HEK293 (cell line): ENCODE measurements at regions not wholly inside any gene's neighbourhood (a gene's known extent, or its start where the extent isn't known, plus 50 kb on each side); places are given as distances from the start of the nearest gene placed in this dataset.

Experiments used
- CTCF ChIA-PET: fragments of 350-600 bp; formaldehyde crosslinking; extraction: SDS; loops from one replicate; lab custom pipeline; 2021; ENCODE audit warnings: antibody characterized with exemption; lab: Yijun Ruan, JAX
- POLR2A ChIA-PET: fragments of 300-600 bp; formaldehyde crosslinking; extraction: SDS; loops from one replicate; lab custom pipeline; 2020; ENCODE audit warnings: antibody characterized with exemption, inconsistent platforms; lab: Yijun Ruan, JAX
- H3K27ac ChIP-seq: fragments of 200-500 bp; sonication (Bioruptor generic); 2 replicates; pipeline ENCODE4 v1.5.1; 2014; ENCODE audit warnings: low read depth, low read length, control low read depth, inconsistent platforms; ENCODE audit errors: extremely low read depth
- H3K36me3 ChIP-seq, 2 experiments: fragments of 200-500 bp in 1 of 2; sonication (Bioruptor generic) in 1 of 2; 1 replicate in 1 of 2; 2 replicates in 1 of 2; pipeline ENCODE4 v1.5.1; 2014 to 2017; ENCODE audit warnings: inconsistent platforms in 2 of 2, low read length in 2 of 2; ENCODE audit not compliant: control insufficient read depth in 2 of 2, insufficient read depth in 1 of 2
- H3K4me1 ChIP-seq: fragments of 200-500 bp; sonication (Bioruptor generic); 2 replicates; pipeline ENCODE4 v1.5.1; 2014; ENCODE audit warnings: mild to moderate bottlenecking, low read length, inconsistent platforms; ENCODE audit not compliant: control insufficient read depth, insufficient read depth
- H3K4me3 ChIP-seq: 2 replicates; pipeline ENCODE4 v1.5.1; 2011; ENCODE audit warnings: low read depth, mild to moderate bottlenecking, control low read depth, low read length, moderate library complexity
- H3K9me3 ChIP-seq: fragments of 200-500 bp; sonication (Bioruptor generic); 2 replicates; pipeline ENCODE4 v1.5.1; 2014; ENCODE audit warnings: low read depth, low read length, inconsistent platforms; ENCODE audit not compliant: control insufficient read depth, insufficient read depth
- BCL11A ChIP-seq: fragments of 450-650 bp; formaldehyde crosslinking; IDR thresholded peaks from 2 replicates; pipeline ENCODE4 v1.5.1; 2016; ENCODE audit warnings: low read depth, missing biosample characterization, missing genetic modification characterization
- BCL11B ChIP-seq: fragments of 450-650 bp; formaldehyde crosslinking; IDR thresholded peaks from 2 replicates; pipeline ENCODE4 v1.5.1; 2016; ENCODE audit warnings: low read depth, missing biosample characterization, missing genetic modification characterization
- EGR2 ChIP-seq: fragments of 450-650 bp; formaldehyde crosslinking; IDR thresholded peaks from 2 replicates; pipeline ENCODE4 v1.5.1; 2016; ENCODE audit warnings: low read depth, missing biosample characterization, missing genetic modification characterization
- GFI1B ChIP-seq: fragments of 450-650 bp; formaldehyde crosslinking; IDR thresholded peaks from 2 replicates; pipeline ENCODE4 v1.5.1; 2016; ENCODE audit warnings: missing biosample characterization, missing genetic modification characterization
- GLIS2 ChIP-seq: fragments of 450-650 bp; formaldehyde crosslinking; IDR thresholded peaks from 2 replicates; pipeline ENCODE4 v1.5.1; 2016; ENCODE audit warnings: missing biosample characterization, missing genetic modification characterization
- MYNN ChIP-seq: fragments of 450-650 bp; formaldehyde crosslinking; IDR thresholded peaks from 2 replicates; pipeline ENCODE4 v1.5.1; 2016; ENCODE audit warnings: missing biosample characterization, missing genetic modification characterization, borderline replicate concordance
- PBX3 ChIP-seq: sonication (generic); formaldehyde crosslinking; IDR thresholded peaks from 2 replicates; pipeline ENCODE4 v1.8.1; 2022; ENCODE audit warnings: mild to moderate bottlenecking, moderate library complexity, missing genetic modification reagents
- ZBTB44 ChIP-seq: fragments of 450-650 bp; IDR thresholded peaks from 2 replicates; pipeline ENCODE4 v1.5.1; 2018; ENCODE audit warnings: missing biosample characterization, mild to moderate bottlenecking, missing genetic modification characterization
- ZBTB8A ChIP-seq: fragments of 450-650 bp; formaldehyde crosslinking; IDR thresholded peaks from 2 replicates; pipeline ENCODE4 v1.5.1; 2016; ENCODE audit warnings: missing biosample characterization, missing genetic modification characterization
- ZFHX2 ChIP-seq: fragments of 450-650 bp; formaldehyde crosslinking; conservative IDR thresholded peaks from 2 replicates; pipeline ENCODE4 v1.5.1; 2016; ENCODE audit warnings: missing biosample characterization, missing genetic modification characterization
- ZNF10 ChIP-seq: fragments of 450-650 bp; formaldehyde crosslinking; IDR thresholded peaks from 2 replicates; pipeline ENCODE4 v1.5.1; 2017; ENCODE audit warnings: missing biosample characterization, missing genetic modification characterization
- ZNF112 ChIP-seq: fragments of 450-650 bp; formaldehyde crosslinking; IDR thresholded peaks from 2 replicates; pipeline ENCODE4 v1.5.0; 2017; ENCODE audit warnings: missing biosample characterization, missing genetic modification characterization
- ZNF157 ChIP-seq: fragments of 450-650 bp; formaldehyde crosslinking; IDR thresholded peaks from 2 replicates; pipeline ENCODE4 v1.5.1; 2016; ENCODE audit warnings: missing biosample characterization, missing genetic modification characterization
- ZNF169 ChIP-seq: fragments of 450-650 bp; formaldehyde crosslinking; IDR thresholded peaks from 2 replicates; pipeline ENCODE4 v1.5.1; 2016; ENCODE audit warnings: missing biosample characterization, missing genetic modification characterization
- ZNF174 ChIP-seq: fragments of 450-650 bp; formaldehyde crosslinking; IDR thresholded peaks from 2 replicates; pipeline ENCODE4 v1.5.0; 2017; ENCODE audit warnings: missing biosample characterization, mild to moderate bottlenecking, missing genetic modification characterization
- ZNF23 ChIP-seq: fragments of 450-650 bp; formaldehyde crosslinking; IDR thresholded peaks from 2 replicates; pipeline ENCODE4 v1.5.1; 2016; ENCODE audit warnings: missing biosample characterization, missing genetic modification characterization, borderline replicate concordance
- ZNF324 ChIP-seq: fragments of 450-650 bp; formaldehyde crosslinking; IDR thresholded peaks from 2 replicates; pipeline ENCODE4 v1.5.1; 2016; ENCODE audit warnings: missing biosample characterization, missing genetic modification characterization
- ZNF335 ChIP-seq: fragments of 450-650 bp; formaldehyde crosslinking; conservative IDR thresholded peaks from 2 replicates; pipeline ENCODE4 v1.5.1; 2016; ENCODE audit warnings: missing biosample characterization, missing genetic modification characterization
- ZNF48 ChIP-seq: fragments of 450-650 bp; formaldehyde crosslinking; IDR thresholded peaks from 2 replicates; pipeline ENCODE4 v1.5.1; 2016; ENCODE audit warnings: missing biosample characterization, missing genetic modification characterization
- ZNF514 ChIP-seq: fragments of 450-650 bp; formaldehyde crosslinking; IDR thresholded peaks from 2 replicates; pipeline ENCODE4 v1.5.1; 2016; ENCODE audit warnings: missing biosample characterization, missing genetic modification characterization
- ZNF518A ChIP-seq: fragments of 450-650 bp; formaldehyde crosslinking; conservative IDR thresholded peaks from 2 replicates; pipeline ENCODE4 v1.5.1; 2016; ENCODE audit warnings: low read depth, missing biosample characterization, missing genetic modification characterization
- ZNF521 ChIP-seq: fragments of 450-650 bp; formaldehyde crosslinking; IDR thresholded peaks from 2 replicates; pipeline ENCODE4 v1.5.1; 2017; ENCODE audit warnings: missing biosample characterization, mild to moderate bottlenecking, missing genetic modification characterization
- ZNF610 ChIP-seq: fragments of 450-650 bp; formaldehyde crosslinking; IDR thresholded peaks from 2 replicates; pipeline ENCODE4 v1.5.1; 2016; ENCODE audit warnings: missing biosample characterization, missing genetic modification characterization, borderline replicate concordance
- ZNF701 ChIP-seq: fragments of 450-650 bp; formaldehyde crosslinking; IDR thresholded peaks from 2 replicates; pipeline ENCODE4 v1.5.1; 2016; ENCODE audit warnings: missing biosample characterization, missing genetic modification characterization
- ZNF768 ChIP-seq: fragments of 450-650 bp; formaldehyde crosslinking; IDR thresholded peaks from 2 replicates; pipeline ENCODE4 v1.5.1; 2018; ENCODE audit warnings: missing biosample characterization, mild to moderate bottlenecking, missing genetic modification characterization

- H3K4me1 ChIP-seq, result peaks cover 22% of the 10 kb centered on the region
- no peak overlapping the region for H3K4me3 ChIP-seq
- POLR2A ChIA-PET, result no interaction called here
- CTCF ChIA-PET, result interaction anchor here (4.9 kb wide), 1 partner anchor 73 kb away, joined by 24 read pairs; no protein-coding TSS in a partner anchor
- 0 out of 2 replicates have a peak overlapping the region, but pooled peaks have one; percentile 27 for H3K27ac ChIP-seq
- peaks cover 5 to 26% of the 10 kb centered on the region in 2 experiments; a peak in 1 of 3 replicates for H3K36me3 ChIP-seq
- no peak for TF ChIP-seq ZBTB44
- TF ChIP-seq BCL11A, result peak; percentile 63; the same call in 1 of the 2 replicates
- TF ChIP-seq ZNF521 (tag by site-specific recombination), result no peak
- peak; percentile 13; the same call in 1 of the 2 replicates for TF ChIP-seq BCL11B (tag by site-specific recombination)
- TF ChIP-seq PBX3 (CRISPR knock-in tag), result no peak
- no peak for TF ChIP-seq ZNF174
- TF ChIP-seq ZNF518A (tag by site-specific recombination), result no peak
- TF ChIP-seq ZNF514 (tag by site-specific recombination), result no peak
- no peak for TF ChIP-seq MYNN (tag by site-specific recombination)
- peak; percentile 30 for TF ChIP-seq ZFHX2 (tag by site-specific recombination)
- no peak for TF ChIP-seq ZNF112 (tag by site-specific recombination)
- TF ChIP-seq ZNF23 (tag by site-specific recombination), result 0 out of 2 replicates have a peak, but pooled peaks have one; percentile 30
- TF ChIP-seq ZNF701 (tag by site-specific recombination), result no peak
- no peak for TF ChIP-seq GFI1B (tag by site-specific recombination)
- TF ChIP-seq GLIS2 (tag by site-specific recombination), result no peak
- 0 out of 2 replicates have a peak, but pooled peaks have one; percentile 9 for TF ChIP-seq ZNF324 (tag by site-specific recombination)
- TF ChIP-seq ZNF610 (tag by site-specific recombination), result no peak
- no peak for TF ChIP-seq ZNF157 (tag by site-specific recombination)
- TF ChIP-seq ZNF768, result no peak
- peak; percentile 67 for TF ChIP-seq ZNF335 (tag by site-specific recombination)
- TF ChIP-seq ZNF10, result no peak
- TF ChIP-seq EGR2 (tag by site-specific recombination), result peak; percentile 35; the same call in 1 of the 2 replicates
- no peak for TF ChIP-seq ZBTB8A (tag by site-specific recombination)
- no peak for TF ChIP-seq ZNF48 (tag by site-specific recombination)
- no peak for TF ChIP-seq ZNF169 (tag by site-specific recombination)
- no peaks in the 10 kb centered on the region for H3K9me3 ChIP-seq
Observed at GRCh38 chr22:46079093-46079860, 71.0 kb upstream of the PPARA start.
